ENCODE measurements at regions not wholly inside any gene's neighbourhood (a gene's known extent, or its start where the extent isn't known, plus 50 kb on each side); places are given as distances from the start of the nearest gene placed in this dataset.

GRCh38 chr9:81476813-81477490 is 212.4 kb downstream of the TLE1 start:
- peaks cover 2% of the 10 kb centered on the region for H3K27me3 Mint-ChIP-seq (ENCODE audit: insufficient read depth, low read depth)
- Histone ChIP-seq H3K9ac (no peak overlapping the region), H2AFZ (replicated peaks) (no peak overlapping the region), H3K36me3 (no peaks in the 10 kb centered on the region), H3K27me3 (no peaks in the 10 kb centered on the region), H3K4me1 (no peaks in the 10 kb centered on the region), H3K79me2 (ENCODE audit: low read depth) (no peaks in the 10 kb centered on the region), H4K20me1 (ENCODE audit: low read depth) (no peaks in the 10 kb centered on the region), H3F3A (ENCODE audit: low read depth) (no peaks in the 10 kb centered on the region), H3K9me3 (ENCODE audit: low read depth) (no peaks in the 10 kb centered on the region), H3K4me2 (no peak overlapping the region), H3K27ac (no peak overlapping the region), H3K4me3 (no peak overlapping the region)
- no peak overlapping the region for H3K4me3 Mint-ChIP-seq
- peaks cover 5% of the 10 kb centered on the region for H3K9me3 Mint-ChIP-seq
- no peak for TF ChIP-seq EZH2phosphoT487 (IDR thresholded peaks at IDR 0.05)
- TF ChIP-seq EZH2 (IDR thresholded peaks at IDR 0.05), result no peak
- TF ChIP-seq CTCF (IDR thresholded peaks at IDR 0.05), result no peak
- no peak overlapping the region for H3K27ac Mint-ChIP-seq
- peaks cover 5% of the 10 kb centered on the region for H3K4me1 Mint-ChIP-seq
- H3K36me3 Mint-ChIP-seq, result peaks cover 2% of the 10 kb centered on the region
- no peak for DNase-seq (ENCODE audit: low spot score)

GRCh38 chr9:81474792-81475191 is 214.6 kb downstream of the TLE1 start:
- Histone ChIP-seq H3K79me2 (ENCODE audit: low read depth) (no peaks in the 10 kb centered on the region), H4K20me1 (ENCODE audit: low read depth) (no peaks in the 10 kb centered on the region), H3K9me3 (ENCODE audit: low read depth) (no peaks in the 10 kb centered on the region), H3K27ac (no peak overlapping the region), H3K4me2 (no peak overlapping the region), H3F3A (ENCODE audit: low read depth) (no peaks in the 10 kb centered on the region), H3K4me1 (no peaks in the 10 kb centered on the region), H3K4me3 (no peak overlapping the region), H3K36me3 (no peaks in the 10 kb centered on the region), H3K9ac (no peak overlapping the region), H2AFZ (replicated peaks) (no peak overlapping the region), H3K27me3 (no peaks in the 10 kb centered on the region)
- H3K36me3 Mint-ChIP-seq, result no peaks in the 10 kb centered on the region
- DNase-seq (ENCODE audit: low spot score), result no peak
- no peak overlapping the region for H3K27ac Mint-ChIP-seq
- H3K9me3 Mint-ChIP-seq, result no peaks in the 10 kb centered on the region
- H3K27me3 Mint-ChIP-seq (ENCODE audit: insufficient read depth, low read depth), result peaks cover 2% of the 10 kb centered on the region
- no peak overlapping the region for H3K4me3 Mint-ChIP-seq
- no peak for TF ChIP-seq EZH2 (IDR thresholded peaks at IDR 0.05)
- no peak for TF ChIP-seq EZH2phosphoT487 (IDR thresholded peaks at IDR 0.05)
- TF ChIP-seq CTCF (IDR thresholded peaks at IDR 0.05), result no peak
- peaks cover 5% of the 10 kb centered on the region for H3K4me1 Mint-ChIP-seq

GRCh38 chr9:81474125-81474524 is 215.2 kb downstream of the TLE1 start:
- Histone ChIP-seq H3K4me2 (no peak overlapping the region), H3F3A (ENCODE audit: low read depth) (no peaks in the 10 kb centered on the region)

More at GRCh38 chr9:81474125-81474524, 215.2 kb downstream of the TLE1 start:
- Histone ChIP-seq H3K4me1 (no peaks in the 10 kb centered on the region), H3K9me3 (ENCODE audit: low read depth) (no peaks in the 10 kb centered on the region), H3K4me3 (no peak overlapping the region), H3K27me3 (no peaks in the 10 kb centered on the region), H3K27ac (no peak overlapping the region), H4K20me1 (ENCODE audit: low read depth) (no peaks in the 10 kb centered on the region), H3K79me2 (ENCODE audit: low read depth) (no peaks in the 10 kb centered on the region), H3K9ac (no peak overlapping the region), H2AFZ (replicated peaks) (no peak overlapping the region), H3K36me3 (no peaks in the 10 kb centered on the region)
- Mint-ChIP-seq H3K4me1 (peaks cover 5% of the 10 kb centered on the region), H3K9me3 (no peaks in the 10 kb centered on the region), H3K4me3 (no peak overlapping the region), H3K27me3 (ENCODE audit: insufficient read depth, low read depth) (peaks cover 2% of the 10 kb centered on the region), H3K36me3 (no peaks in the 10 kb centered on the region), H3K27ac (no peak overlapping the region)
- no peak for DNase-seq (ENCODE audit: low spot score)
- TF ChIP-seq EZH2 (IDR thresholded peaks at IDR 0.05), result no peak
- no peak for TF ChIP-seq EZH2phosphoT487 (IDR thresholded peaks at IDR 0.05)
- TF ChIP-seq CTCF (IDR thresholded peaks at IDR 0.05), result no peak

All from neural progenitor cell (in vitro differentiated cells).